Pancreas (tissue), 10 donors: ENCODE measurements at regions not wholly inside any gene's neighbourhood (a gene's known extent, or its start where the extent isn't known, plus 50 kb on each side); places are given as distances from the start of the nearest gene placed in this dataset.

Experiments used
- ATAC-seq, 4 donors: fragments of 200-7000 bp; cut with Tn5 transposase; one replicate each; pipeline versions ENCODE4 v1.8.0 to v1.9.1; 2020; ENCODE audit warnings: mild to moderate bottlenecking in 4 of 4, moderate library complexity in 4 of 4
- DNase-seq, 6 donors: peaks; one replicate each; pipeline ENCODE4 v3.0.0-alpha.2; 2020
- FAIRE-seq: peaks from 2 replicates; lab custom pipeline; 2012; peaks lifted over from hg19 to GRCh38; lab: Jason Lieb, UNC
- H3K27ac ChIP-seq, 4 donors: fragments of 200-600 bp; sonication (generic); 1 replicate in 3 of 4; 2 replicates in 1 of 4; pipeline versions ENCODE4 v1.5.0 to v1.8.0; 2020
- H3K27me3 ChIP-seq, 4 donors: fragments of 200-600 bp; one replicate each; pipeline ENCODE4 v1.8.0; 2021
- H3K36me3 ChIP-seq, 3 donors: fragments of 200-600 bp; sonication (generic) in 1 of 3; one replicate each; pipeline versions ENCODE4 v1.5.0 to v1.8.0; 2020 to 2021
- H3K4me1 ChIP-seq, 3 donors: fragments of 200-600 bp; one replicate each; pipeline ENCODE4 v1.8.0; 2021
- H3K4me3 ChIP-seq, 4 donors: fragments of 200-600 bp; sonication (generic) in 2 of 4; one replicate each; pipeline versions ENCODE4 v1.5.0 to v1.8.0; 2020 to 2021
- H3K9me3 ChIP-seq, 4 donors: fragments of 200-600 bp; one replicate each; pipeline ENCODE4 v1.8.0; 2021
- WGBS, 2 donors: extraction: QIAGEN DNeasy Blood & Tissue Kit; methylation state at CpG; one replicate each; pipeline ENCODE4 v1.1.7; 2013; 5-methylcytosine and 5-hydroxymethylcytosine counted together
- intact Hi-C, 3 donors: fragments of 100-400 bp; cut with DNase I; formaldehyde crosslinking; loops; one replicate each; pipeline versions ENCODE4 v1.11.1 to v1.14.2; 2022
- TF ChIP-seq, protein P1 (sequence below), 4 donors: fragments of 200-600 bp; sonication (generic) in 3 of 4; IDR thresholded peaks; one replicate each; pipeline versions ENCODE4 v1.5.0 to v1.8.0; 2021; ENCODE audit warnings: antibody characterized with exemption in 4 of 4
- donor health status: healthy with polysubstance abuse.
- donor health status: DM: no; HTN: no; CAD: no; lungs with moderate emphysema.
- donor health status: DM: no; HTN: no; CAD: no.
- donor health status: control.
- donor health status: control.
- donor health status: Bipolar disorder and iron deficiency.
- donor health status: DM: yes; HTN: yes; CAD: no.
- donor health status: DM: no; HTN: no; CAD: no.
- donor health status: DM: no; HTN: no; CAD: no.
- donor health status: DM: yes; HTN: yes; CAD: no.

GRCh38 chr6:130765181-130765727 is 62.0 kb upstream of the SMLR1 start:
- DNase-seq, result no peak
- no peaks in the 10 kb centered on the region for H3K27me3 ChIP-seq
- no peaks in the 10 kb centered on the region for H3K9me3 ChIP-seq
- no peak for FAIRE-seq
- no peak overlapping the region for H3K4me3 ChIP-seq
- 79 to 81% methylated on average over 3 of the region's 3 CpGs for WGBS, 2 donors
- intact Hi-C loops, result no loop called here
- H3K4me1 ChIP-seq, result no peaks in the 10 kb centered on the region
- H3K36me3 ChIP-seq, result no peaks in the 10 kb centered on the region
- no peak for ATAC-seq
- H3K27ac ChIP-seq, result no peak overlapping the region
- TF ChIP-seq, protein P1, sequence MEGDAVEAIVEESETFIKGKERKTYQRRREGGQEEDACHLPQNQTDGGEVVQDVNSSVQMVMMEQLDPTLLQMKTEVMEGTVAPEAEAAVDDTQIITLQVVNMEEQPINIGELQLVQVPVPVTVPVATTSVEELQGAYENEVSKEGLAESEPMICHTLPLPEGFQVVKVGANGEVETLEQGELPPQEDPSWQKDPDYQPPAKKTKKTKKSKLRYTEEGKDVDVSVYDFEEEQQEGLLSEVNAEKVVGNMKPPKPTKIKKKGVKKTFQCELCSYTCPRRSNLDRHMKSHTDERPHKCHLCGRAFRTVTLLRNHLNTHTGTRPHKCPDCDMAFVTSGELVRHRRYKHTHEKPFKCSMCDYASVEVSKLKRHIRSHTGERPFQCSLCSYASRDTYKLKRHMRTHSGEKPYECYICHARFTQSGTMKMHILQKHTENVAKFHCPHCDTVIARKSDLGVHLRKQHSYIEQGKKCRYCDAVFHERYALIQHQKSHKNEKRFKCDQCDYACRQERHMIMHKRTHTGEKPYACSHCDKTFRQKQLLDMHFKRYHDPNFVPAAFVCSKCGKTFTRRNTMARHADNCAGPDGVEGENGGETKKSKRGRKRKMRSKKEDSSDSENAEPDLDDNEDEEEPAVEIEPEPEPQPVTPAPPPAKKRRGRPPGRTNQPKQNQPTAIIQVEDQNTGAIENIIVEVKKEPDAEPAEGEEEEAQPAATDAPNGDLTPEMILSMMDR (IDR thresholded peaks at IDR 0.05), result no peak

GRCh38 chr6:130766239-130767144 is 60.7 kb upstream of the SMLR1 start:
- H3K4me1 ChIP-seq, result no peaks in the 10 kb centered on the region
- no peak overlapping the region for H3K27ac ChIP-seq
- no peaks in the 10 kb centered on the region for H3K9me3 ChIP-seq
- ATAC-seq, result no peak
- TF ChIP-seq, protein P1 (IDR thresholded peaks at IDR 0.05), result no peak
- 55 to 64% methylated on average over 7 of the region's 7 CpGs for WGBS, 2 donors
- no peaks in the 10 kb centered on the region for H3K27me3 ChIP-seq
- intact Hi-C loops, result no loop called here
- no peaks in the 10 kb centered on the region for H3K36me3 ChIP-seq
- no peak for DNase-seq
- FAIRE-seq, result no peak
- H3K4me3 ChIP-seq, result no peak overlapping the region

DNA sequence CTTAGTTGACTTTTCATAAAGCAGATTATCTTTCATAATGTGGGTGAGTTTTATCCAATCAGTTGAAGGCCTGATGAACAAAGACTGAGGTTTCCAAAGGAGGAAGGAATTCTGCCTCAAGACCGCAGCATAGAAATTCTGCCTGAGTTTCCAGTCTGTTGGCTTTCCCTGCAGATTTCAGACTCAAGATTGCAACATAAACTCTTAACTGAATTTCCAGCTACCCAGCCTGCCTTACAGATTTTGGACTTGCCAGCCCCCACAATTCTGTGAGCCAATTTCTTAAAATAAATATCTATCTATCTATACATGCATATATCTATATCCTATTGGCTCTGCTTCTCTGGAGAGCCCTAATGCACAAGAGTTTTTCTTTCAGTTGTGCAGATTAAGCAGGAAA is 57.3 kb upstream of the SMLR1 start:
- Histone ChIP-seq H3K27me3 (no peaks in the 10 kb centered on the region), H3K4me1 (no peaks in the 10 kb centered on the region), H3K9me3 (no peaks in the 10 kb centered on the region), H3K36me3 (no peaks in the 10 kb centered on the region), H3K27ac (no peak overlapping the region), H3K4me3 (no peak overlapping the region)
- intact Hi-C loops, result no loop called here
- no peak for DNase-seq
- WGBS, 2 donors, result 90 to 96% methylated on average over 1 of the region's 1 CpG
- ATAC-seq, result no peak
- no peak for FAIRE-seq
- TF ChIP-seq, protein P1 (IDR thresholded peaks at IDR 0.05), result no peak

DNA sequence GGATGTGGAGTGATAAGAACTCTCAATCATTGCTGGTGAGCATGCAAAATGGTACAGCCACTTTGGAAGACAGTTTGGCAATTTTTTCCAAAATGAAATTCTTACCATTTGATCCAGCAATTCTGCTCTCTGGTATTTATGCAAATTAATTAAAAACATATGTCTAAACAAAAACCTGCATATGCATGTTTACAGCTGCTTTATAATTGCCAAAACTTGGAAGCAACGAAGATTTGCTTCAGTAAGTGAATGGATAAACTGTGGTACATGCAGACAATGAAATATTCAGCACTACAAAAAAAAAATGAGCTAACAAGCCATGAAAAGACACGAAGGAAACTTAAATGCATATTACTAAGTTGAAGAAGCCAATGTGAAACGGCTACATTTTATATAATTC is 55.5 kb upstream of the SMLR1 start:
- H3K9me3 ChIP-seq, result no peaks in the 10 kb centered on the region
- no peak for FAIRE-seq
- TF ChIP-seq, protein P1 (IDR thresholded peaks at IDR 0.05), result no peak
- 66 to 72% methylated on average over 3 of the region's 3 CpGs for WGBS, 2 donors
- DNase-seq, result no peak
- intact Hi-C loops, result no loop called here
- H3K4me3 ChIP-seq, result no peak overlapping the region
- no peaks in the 10 kb centered on the region for H3K27me3 ChIP-seq
- no peaks in the 10 kb centered on the region for H3K36me3 ChIP-seq
- no peak for ATAC-seq
- H3K27ac ChIP-seq, result no peak overlapping the region
- H3K4me1 ChIP-seq, result no peaks in the 10 kb centered on the region

DNA sequence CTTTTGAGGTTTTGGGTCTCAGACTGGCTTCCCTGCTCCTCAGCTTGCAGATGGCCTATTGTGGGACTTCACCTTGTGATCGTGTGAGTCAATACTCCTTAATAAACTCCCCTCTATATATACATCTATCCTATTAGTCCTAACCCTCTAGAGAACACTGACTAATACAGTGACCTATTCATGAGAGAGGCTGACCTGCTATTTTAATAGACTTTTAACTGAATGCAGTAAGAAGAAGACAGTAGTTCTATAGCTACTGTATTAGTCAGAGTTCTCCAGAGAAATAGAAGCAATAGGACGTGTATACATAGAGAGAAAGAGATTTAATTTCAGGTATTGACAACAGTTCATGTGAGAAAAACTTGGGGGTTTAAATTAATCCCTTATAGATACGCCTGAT is 53.3 kb upstream of the SMLR1 start:
- intact Hi-C loops, result no loop called here
- H3K27me3 ChIP-seq, result no peaks in the 10 kb centered on the region
- H3K4me1 ChIP-seq, result no peaks in the 10 kb centered on the region
- DNase-seq (no peak), FAIRE-seq (no peak), ATAC-seq (no peak)
- H3K36me3 ChIP-seq, result no peaks in the 10 kb centered on the region
- 57 to 60% methylated on average over 3 of the region's 3 CpGs for WGBS, 2 donors
- no peaks in the 10 kb centered on the region for H3K9me3 ChIP-seq
- H3K27ac ChIP-seq, result no peak overlapping the region
- TF ChIP-seq, protein P1 (IDR thresholded peaks at IDR 0.05), result no peak
- H3K4me3 ChIP-seq, result no peak overlapping the region
